Lower lobe of right lung (tissue), 2 donors: ENCODE measurements at regions not wholly inside any gene's neighbourhood (a gene's known extent, or its start where the extent isn't known, plus 50 kb on each side); places are given as distances from the start of the nearest gene placed in this dataset.

ENCODE experiments used
- ATAC-seq, 2 donors: fragments of 200-7000 bp; cut with Tn5 transposase; one replicate each; pipeline ENCODE4 v1.9.1; 2020 to 2022; ENCODE audit warnings: mild to moderate bottlenecking in 2 of 2, moderate library complexity in 2 of 2
- DNase-seq: peaks from one replicate; pipeline ENCODE4 v3.0.0-alpha.2; 2020
- H3K27ac ChIP-seq: fragments of 200-600 bp; one replicate; pipeline ENCODE4 v1.8.0; 2022
- H3K27me3 ChIP-seq: fragments of 200-600 bp; one replicate; pipeline ENCODE4 v1.8.0; 2022; ENCODE audit warnings: low read depth
- H3K36me3 ChIP-seq: fragments of 200-600 bp; one replicate; pipeline ENCODE4 v1.8.0; 2022; ENCODE audit warnings: mild to moderate bottlenecking
- H3K4me1 ChIP-seq: fragments of 200-600 bp; one replicate; pipeline ENCODE4 v1.8.0; 2022
- H3K4me3 ChIP-seq: fragments of 200-600 bp; one replicate; pipeline ENCODE4 v1.8.0; 2022; ENCODE audit warnings: mild to moderate bottlenecking
- H3K9me3 ChIP-seq: fragments of 200-600 bp; one replicate; pipeline ENCODE4 v1.8.0; 2022
- CTCF ChIP-seq: fragments of 200-600 bp; IDR thresholded peaks from one replicate; pipeline ENCODE4 v1.8.0; 2022; ENCODE audit warnings: antibody characterized with exemption, mild to moderate bottlenecking
- intact Hi-C: fragments of 100-400 bp; cut with DNase I; formaldehyde crosslinking; loops from one replicate; pipeline ENCODE4 v1.11.0; 2022
- donor health status: DM: no; HTN: yes; CAD: no; lungs with severe emphysema.

DNA sequence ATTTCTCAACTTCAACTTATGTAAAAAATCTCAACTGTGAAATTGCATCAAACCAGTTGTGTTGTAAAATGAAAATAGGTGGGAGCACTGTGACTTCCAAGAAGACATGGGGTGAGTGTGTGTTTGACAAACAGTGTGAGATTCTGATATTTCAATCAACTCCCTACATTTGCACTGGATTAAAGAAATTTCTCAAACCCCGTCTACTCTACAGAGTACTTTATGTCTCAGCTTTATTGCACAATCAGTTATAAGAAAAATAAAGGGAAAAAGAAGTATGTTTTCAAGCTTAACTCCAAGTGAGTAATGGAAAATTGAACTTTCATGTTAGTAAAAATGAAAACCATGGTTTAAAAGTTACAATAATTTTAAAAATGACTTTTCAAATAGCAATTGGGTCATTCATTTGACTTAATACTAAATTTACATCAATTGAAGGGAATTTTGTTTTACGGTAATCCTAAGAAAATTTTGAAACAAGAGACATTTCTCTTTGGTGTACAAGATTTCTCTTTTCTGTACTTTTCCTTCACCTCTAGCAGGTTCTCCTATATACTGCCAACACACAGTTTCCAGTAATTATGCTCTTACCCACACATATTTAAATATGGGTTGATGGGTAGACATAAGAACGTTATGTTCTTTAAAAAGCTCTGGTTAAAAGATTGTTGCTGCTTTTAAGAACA is 80.3 kb downstream of the CDO1 start:
- ATAC-seq (no peak), DNase-seq (no peak)

GRCh38 chr5:115735108-115735998 is 81.1 kb downstream of the CDO1 start:
- Histone ChIP-seq H3K27me3 (no peaks in the 10 kb centered on the region), H3K4me3 (no peak overlapping the region), H3K4me1 (no peaks in the 10 kb centered on the region), H3K36me3 (no peaks in the 10 kb centered on the region), H3K27ac (no peak overlapping the region), H3K9me3 (no peaks in the 10 kb centered on the region)
- no peak for TF ChIP-seq CTCF
- ATAC-seq (peak in 1 of 2 donors; percentile 50), DNase-seq (no peak)
- intact Hi-C loops, result no loop called here

More for the DNA sequence above, 80.3 kb downstream of the CDO1 start:
- Histone ChIP-seq H3K27me3 (no peaks in the 10 kb centered on the region), H3K4me3 (no peak overlapping the region), H3K36me3 (no peaks in the 10 kb centered on the region), H3K27ac (no peak overlapping the region), H3K4me1 (no peaks in the 10 kb centered on the region), H3K9me3 (no peaks in the 10 kb centered on the region)
- TF ChIP-seq CTCF, result no peak
- intact Hi-C loops, result no loop called here

DNA sequence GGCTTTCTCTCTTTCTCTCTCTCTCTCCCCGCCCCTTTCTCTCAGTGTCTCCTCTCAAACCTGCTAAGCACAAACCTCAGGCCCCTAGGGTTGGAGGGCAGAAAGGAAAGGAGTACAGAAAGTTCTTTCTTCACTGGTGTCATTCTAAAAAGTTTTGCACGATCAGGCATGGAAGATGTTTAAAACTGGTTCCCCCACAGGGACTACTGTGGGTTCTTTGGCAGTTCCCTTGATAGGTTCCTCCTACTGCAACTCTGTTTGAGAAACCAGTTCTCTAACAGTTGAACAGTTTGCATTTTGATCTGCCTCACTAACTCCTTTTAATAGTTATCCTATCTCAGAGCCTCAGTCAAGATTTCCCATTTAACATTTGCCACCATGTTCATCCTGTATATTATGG is 82.9 kb downstream of the CDO1 start:
- ATAC-seq, result no peak
- Histone ChIP-seq H3K27ac (no peak overlapping the region), H3K36me3 (no peaks in the 10 kb centered on the region), H3K4me1 (no peaks in the 10 kb centered on the region), H3K27me3 (no peaks in the 10 kb centered on the region), H3K9me3 (no peaks in the 10 kb centered on the region), H3K4me3 (no peak overlapping the region)
- DNase-seq, result no peak
- intact Hi-C loops, result no loop called here
- no peak for TF ChIP-seq CTCF

DNA sequence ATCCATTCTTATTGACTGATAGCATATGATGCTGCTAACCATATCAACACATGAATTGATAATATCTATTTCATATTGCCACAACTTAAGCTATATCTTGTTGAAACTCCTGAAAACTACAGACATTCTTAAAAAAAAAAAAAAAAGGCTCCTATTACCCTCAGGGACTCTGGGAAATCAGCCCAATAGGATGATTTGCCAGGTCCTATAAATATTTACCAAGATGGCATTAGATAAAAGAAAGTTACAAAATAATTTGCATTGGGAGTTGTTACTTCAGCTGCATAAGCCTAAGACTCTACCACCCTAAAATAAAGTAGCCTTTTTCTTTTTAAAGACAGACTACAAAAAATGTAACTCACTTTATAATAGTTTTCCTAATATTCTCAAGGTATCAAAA is 84.4 kb downstream of the CDO1 start:
- DNase-seq, result no peak
- no peak for TF ChIP-seq CTCF

DNA sequence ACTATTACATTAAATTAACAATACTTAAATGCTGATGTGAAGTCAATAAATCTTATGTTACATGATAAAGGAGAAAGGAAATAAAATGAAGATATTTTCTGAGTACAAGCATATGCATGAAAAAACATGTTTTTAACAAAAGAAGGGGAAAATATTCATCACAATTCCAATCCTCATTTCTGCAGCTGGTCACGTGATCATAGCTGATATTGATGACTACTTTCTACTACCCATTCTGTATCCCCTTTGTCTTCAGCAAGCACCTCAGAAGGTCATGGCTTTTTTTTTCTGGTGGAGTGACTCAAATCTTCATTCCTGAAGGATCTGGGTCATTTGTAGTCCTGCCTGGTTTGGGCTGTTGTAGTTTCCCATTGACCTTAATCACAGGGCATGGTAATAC is 90.9 kb downstream of the CDO1 start:
- intact Hi-C loops, result no loop called here
- H3K27ac ChIP-seq, result no peak overlapping the region
- no peaks in the 10 kb centered on the region for H3K27me3 ChIP-seq
- ATAC-seq (no peak), DNase-seq (no peak)
- H3K36me3 ChIP-seq, result no peaks in the 10 kb centered on the region
- no peak for TF ChIP-seq CTCF
- no peaks in the 10 kb centered on the region for H3K4me1 ChIP-seq
- no peaks in the 10 kb centered on the region for H3K9me3 ChIP-seq
- no peak overlapping the region for H3K4me3 ChIP-seq

More for the DNA sequence above, 84.4 kb downstream of the CDO1 start:
- Histone ChIP-seq H3K4me3 (no peak overlapping the region), H3K27me3 (no peaks in the 10 kb centered on the region), H3K4me1 (no peaks in the 10 kb centered on the region), H3K36me3 (no peaks in the 10 kb centered on the region), H3K27ac (no peak overlapping the region), H3K9me3 (no peaks in the 10 kb centered on the region)
- intact Hi-C loops, result no loop called here
- no peak for ATAC-seq
